ENCODE measurements at regions not wholly inside any gene's neighbourhood (a gene's known extent, or its start where the extent isn't known, plus 50 kb on each side); places are given as distances from the start of the nearest gene placed in this dataset.
"Not testable (repeated sequence)": the region's sequence is repeated elsewhere in the genome, so short reads cannot be mapped to it uniquely, and the experiment has no call there.

- DNase-seq (ENCODE audit: low spot score), result no peak
These were observed 564.4 kb downstream of the MATN1 start for GRCh38 chr1:30159015-30159414.

- DNase-seq (ENCODE audit: low spot score), result not testable (repeated sequence)
These were observed 567.7 kb downstream of the MATN1 start for GRCh38 chr1:30155698-30156097.

DNA sequence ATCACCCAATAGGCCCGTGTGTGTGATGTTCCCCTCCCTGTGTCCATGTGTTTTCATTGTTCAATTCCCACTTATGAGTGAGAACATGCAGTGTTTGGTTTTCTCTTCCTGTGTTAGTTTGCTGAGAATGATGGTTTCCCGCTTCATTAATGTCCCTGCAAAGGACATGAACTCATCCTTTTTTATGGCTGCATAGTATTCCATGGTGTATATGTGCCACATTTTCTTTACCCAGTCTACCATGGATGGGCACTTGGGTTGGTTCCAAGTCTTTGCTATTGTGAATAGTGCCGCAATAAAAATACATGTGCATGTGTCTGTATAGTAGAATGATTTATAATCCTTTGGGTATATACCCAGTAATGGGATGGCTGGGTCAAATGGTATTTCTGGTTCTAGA is 568.1 kb downstream of the MATN1 start:
- not testable (repeated sequence) for DNase-seq (ENCODE audit: low spot score)

- DNase-seq (ENCODE audit: low spot score), result no peak
These were observed 569.5 kb downstream of the MATN1 start for GRCh38 chr1:30153743-30154449.

GRCh38 chr1:30151826-30152225 is 571.6 kb downstream of the MATN1 start:
- DNase-seq (ENCODE audit: low spot score), result no peak

GRCh38 chr1:30151119-30151518 is 572.3 kb downstream of the MATN1 start:
- no peak for DNase-seq (ENCODE audit: low spot score)

- DNase-seq (ENCODE audit: low spot score), result no peak
These were observed 574.2 kb downstream of the MATN1 start for GRCh38 chr1:30149226-30149625.

GRCh38 chr1:30148676-30149075 is 574.7 kb downstream of the MATN1 start:
- DNase-seq (ENCODE audit: low spot score), result no peak

DNA sequence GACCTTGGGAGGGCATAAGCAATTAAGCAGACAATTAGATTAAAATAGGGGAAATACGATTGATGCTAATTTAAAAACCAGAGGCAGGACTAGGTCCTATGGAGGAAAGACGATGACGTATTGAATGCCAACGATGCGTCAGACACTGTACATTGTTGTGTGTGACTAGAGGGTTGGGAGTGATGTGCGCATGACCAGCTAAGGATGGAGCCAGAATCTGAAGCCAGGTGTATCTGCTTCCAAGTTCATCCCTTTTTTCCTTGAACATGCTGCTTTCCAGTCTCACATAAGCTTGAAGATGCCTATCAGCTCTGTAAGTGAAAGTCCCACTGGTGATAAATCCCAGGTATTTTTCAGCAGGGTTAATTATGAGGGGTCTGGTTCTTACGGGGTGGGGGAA is 576.2 kb downstream of the MATN1 start:
- DNase-seq (ENCODE audit: low spot score), result no peak

- no peak for DNase-seq (ENCODE audit: low spot score)
These were observed 576.9 kb downstream of the MATN1 start for GRCh38 chr1:30146448-30146847.

DNA sequence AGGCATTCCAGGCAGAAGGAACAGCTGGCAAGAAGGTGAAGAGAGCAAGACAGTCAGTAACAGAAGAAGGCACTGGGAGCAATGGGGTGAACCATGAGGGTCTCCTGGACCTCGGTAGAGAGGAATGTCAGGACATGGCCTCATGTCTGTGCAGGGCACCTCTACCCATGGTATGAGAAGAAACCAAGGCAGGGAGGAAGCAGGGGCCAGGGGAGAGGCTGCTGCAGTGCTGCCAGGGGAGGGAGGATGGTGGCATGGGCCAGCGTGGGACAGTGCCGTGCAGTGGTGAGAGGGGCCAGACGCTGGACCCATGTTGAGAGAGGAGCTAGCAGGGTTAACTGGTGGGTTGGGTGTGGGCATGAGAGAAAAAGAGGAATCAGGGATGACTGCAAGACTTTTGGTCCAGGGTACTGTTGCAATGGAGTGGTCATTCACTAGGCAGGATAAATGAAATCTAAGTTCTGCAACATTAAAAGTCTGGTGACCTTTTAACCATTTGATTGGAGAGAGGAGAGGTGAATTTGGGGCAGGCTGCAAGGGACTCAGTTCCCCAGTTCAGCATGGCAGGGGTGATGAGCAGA is 577.6 kb downstream of the MATN1 start:
- no peak for DNase-seq (ENCODE audit: low spot score)

DNA sequence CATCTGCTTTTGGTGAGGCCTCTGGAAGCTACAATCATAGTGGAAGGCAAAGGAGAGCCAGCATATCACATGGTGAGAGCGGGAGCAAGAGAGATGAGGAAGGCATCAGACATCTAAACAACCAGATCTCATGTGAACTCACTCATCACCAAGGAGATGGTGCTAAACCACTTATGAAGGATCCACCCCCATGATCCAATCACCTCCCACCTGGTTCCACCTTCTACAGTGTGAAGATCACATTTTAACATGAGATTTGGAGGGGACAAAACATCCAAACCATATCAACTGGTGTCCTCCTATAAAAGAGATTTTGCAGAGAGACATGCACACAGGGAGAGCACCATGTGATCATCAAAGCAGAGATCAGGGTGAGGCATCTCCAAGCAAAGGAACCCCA is 578.6 kb downstream of the MATN1 start:
- DNase-seq (ENCODE audit: low spot score), result no peak

DNA sequence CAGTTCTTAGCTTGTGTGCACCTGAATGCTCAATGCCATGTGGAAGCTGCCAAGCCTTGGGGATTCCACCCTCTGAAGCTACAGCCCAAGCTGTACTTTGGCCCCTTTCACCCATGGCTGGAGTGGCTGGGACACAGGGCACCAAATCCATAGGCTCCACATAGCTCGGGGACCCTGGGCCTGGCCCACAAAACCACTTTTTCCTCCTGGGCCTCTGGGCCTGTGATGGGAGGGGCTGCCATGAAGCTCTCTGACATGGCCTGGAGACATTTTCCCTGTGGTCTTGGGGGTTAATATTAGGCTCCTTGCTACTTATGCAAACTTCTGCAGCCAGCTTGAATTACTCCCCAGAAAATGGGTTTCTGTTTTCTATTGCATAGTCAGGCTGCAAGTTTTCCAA is 579.9 kb downstream of the MATN1 start:
- no peak for DNase-seq (ENCODE audit: low spot score)

DNA sequence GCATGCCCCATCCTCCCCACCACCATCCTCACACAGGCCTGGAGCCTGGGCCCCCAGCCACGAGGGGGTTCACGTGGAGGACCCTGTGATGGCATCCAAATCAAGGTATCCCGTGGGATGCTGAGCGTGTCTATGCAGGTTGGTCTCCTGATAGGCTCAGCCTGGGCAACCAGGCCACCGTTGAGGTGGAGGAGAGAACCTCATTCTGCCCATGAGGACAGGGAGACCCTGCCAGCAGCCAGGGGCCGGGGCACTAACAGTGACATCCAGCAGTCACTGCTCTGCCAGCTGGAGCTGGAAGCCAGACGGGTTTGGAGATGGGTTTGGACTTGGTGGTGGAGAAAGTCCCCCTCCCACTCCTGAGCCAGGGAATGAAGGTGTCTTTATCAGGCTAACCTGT is 582.8 kb downstream of the MATN1 start:
- DNase-seq (ENCODE audit: low spot score), result no peak

DNA sequence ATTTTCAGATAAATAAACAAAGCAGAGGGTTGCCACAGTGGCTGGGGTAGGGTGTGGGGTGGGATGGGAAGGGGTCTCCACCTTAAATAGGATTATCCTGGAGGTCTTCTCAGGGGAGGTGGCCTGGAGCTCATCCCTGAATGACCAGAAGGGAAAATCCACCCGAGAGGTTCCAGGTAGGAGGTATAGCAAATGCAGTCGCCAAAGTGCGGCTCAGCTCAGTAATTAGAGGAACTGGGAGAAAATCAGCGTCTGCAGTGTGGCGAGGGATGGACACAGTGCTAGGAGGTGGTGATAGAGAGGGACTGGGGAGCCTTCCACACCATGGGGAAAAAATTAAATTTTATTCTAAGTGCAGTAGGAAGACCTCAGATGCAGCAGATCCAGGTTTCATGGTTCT is 584.5 kb downstream of the MATN1 start:
- DNase-seq (ENCODE audit: low spot score), result no peak

DNA sequence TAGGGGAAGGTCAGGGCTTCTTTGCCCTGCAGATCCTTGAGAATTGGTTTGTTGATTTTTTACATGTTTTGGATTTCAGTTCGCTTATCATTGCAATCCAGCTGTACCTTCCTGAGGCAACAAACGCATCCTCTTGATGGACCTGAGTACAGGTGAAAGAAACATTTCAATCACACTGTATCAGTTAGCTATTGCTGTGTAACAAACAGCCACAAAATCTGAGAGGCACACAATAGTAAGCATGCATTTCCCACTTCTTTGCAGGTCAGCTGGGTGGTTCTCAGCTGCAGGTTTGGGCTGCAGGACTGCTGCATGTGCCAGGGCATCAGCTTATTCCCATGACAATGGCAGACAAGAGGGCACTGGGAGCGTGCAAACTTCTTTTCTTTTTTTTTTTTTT is 586.4 kb downstream of the MATN1 start:
- no peak for DNase-seq (ENCODE audit: low spot score)

DNA sequence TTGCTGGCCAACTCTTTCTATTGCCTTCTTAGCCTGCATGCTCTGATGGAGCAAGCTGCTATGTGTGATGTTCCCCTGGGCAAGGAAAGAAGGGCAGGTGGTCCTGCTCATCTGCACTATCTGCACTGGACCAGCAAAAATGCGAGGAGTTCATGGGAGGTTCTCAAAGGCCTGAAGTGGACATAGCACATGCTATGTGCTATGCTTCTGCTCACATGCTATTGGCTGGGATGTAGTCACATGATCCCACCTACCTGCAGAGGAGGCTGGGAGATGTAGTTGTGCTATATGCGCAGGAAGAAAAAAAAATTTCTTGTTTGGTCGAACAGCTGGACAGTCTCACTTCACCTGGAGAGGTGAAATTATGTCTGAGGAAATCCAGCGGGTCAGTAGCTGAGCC is 587.7 kb downstream of the MATN1 start:
- no peak for DNase-seq (ENCODE audit: low spot score)

- no peak for DNase-seq (ENCODE audit: low spot score)
These were observed 588.7 kb downstream of the MATN1 start for GRCh38 chr1:30134466-30135217.

DNA sequence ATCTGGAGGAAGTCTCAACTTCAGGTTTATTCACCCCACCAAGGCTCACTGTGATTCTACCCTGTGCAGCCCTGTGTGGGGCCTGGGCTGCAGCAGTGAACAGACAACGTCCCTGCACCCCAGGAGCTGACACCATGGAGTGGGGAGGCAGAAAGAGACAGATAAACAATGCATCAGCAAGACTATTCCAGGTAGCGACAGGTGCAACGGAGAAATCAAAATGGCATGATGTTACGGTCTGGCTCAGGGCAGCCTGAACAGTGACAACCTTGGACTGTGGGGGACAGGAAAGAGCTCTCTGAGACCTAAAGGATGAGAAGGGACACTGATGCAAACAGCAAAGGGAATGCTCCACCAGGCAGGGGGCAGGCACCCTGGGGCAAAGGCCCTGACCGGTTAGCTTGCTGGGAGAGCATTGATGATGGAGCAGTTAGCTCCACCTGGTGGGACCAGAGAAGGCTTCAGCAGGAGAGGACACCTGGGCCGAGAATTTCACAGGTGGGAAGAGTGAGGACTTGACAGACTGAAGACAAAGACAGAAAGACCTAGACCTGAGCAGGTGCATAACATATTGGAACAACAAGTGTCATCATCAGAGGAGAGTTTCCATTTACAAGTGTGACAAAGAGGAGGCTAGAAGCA is 589.9 kb downstream of the MATN1 start:
- no peak for DNase-seq (ENCODE audit: low spot score)

DNA sequence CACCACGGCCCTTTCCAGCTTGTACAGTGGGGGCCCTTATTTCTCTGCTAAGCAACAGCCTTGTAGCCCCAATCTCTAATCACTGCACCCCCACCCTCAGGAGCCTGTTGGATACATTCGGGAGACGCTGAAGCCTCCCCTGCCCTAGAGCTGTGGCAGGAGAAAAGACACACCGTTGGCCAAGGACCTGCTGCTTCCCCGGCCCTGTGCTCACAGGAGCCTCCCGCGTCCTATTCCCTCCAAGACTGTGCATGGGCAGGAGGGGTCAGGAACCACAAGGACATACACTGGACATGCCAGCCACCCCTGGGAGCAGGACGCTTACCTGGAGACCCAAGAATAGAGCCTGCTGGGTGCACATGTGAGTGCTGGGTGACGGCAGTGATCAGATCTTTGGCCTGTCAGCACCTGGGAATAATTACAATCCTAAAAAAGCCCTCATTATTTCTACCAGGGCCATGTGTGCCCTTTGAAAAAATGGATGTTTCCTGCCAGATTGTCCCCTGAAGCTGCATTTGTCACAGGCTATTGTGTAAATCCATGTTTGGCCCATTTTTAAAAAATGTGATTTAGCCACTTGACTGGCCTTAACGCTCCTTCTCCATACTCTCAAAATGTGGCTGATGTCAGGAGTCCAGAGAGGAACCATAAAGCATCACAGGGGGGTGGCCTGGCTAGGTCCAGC is 590.6 kb downstream of the MATN1 start:
- no peak for DNase-seq (ENCODE audit: low spot score)

GRCh38 chr1:30130566-30130965 is 592.8 kb downstream of the MATN1 start:
- DNase-seq (ENCODE audit: low spot score), result not testable (repeated sequence)

GRCh38 chr1:30130099-30130498 is 593.3 kb downstream of the MATN1 start:
- no peak for DNase-seq (ENCODE audit: low spot score)

Data from umbilical cord (tissue), 1 donor.